Esophagus squamous epithelium (tissue), 4 donors: ENCODE measurements at regions not wholly inside any gene's neighbourhood (a gene's known extent, or its start where the extent isn't known, plus 50 kb on each side); places are given as distances from the start of the nearest gene placed in this dataset.

Experiments
- POLR2A ChIP-seq, 4 donors: fragments of 450-650 bp; IDR thresholded peaks; one replicate each; pipeline ENCODE4 v1.6.1; 2017; ENCODE audit warnings: antibody characterized with exemption in 4 of 4, mild to moderate bottlenecking in 4 of 4, moderate library complexity in 3 of 4
- TF ChIP-seq, protein P1 (sequence below), 6 experiments: fragments of 450-650 bp in 4 of 6; fragments of 200-600 bp in 2 of 6; sonication (generic) in 2 of 6; IDR thresholded peaks; one replicate each; pipeline ENCODE4 v1.5.1; 2016 to 2019; ENCODE audit warnings: antibody characterized with exemption in 6 of 6, mild to moderate bottlenecking in 4 of 6, moderate library complexity in 4 of 6

DNA sequence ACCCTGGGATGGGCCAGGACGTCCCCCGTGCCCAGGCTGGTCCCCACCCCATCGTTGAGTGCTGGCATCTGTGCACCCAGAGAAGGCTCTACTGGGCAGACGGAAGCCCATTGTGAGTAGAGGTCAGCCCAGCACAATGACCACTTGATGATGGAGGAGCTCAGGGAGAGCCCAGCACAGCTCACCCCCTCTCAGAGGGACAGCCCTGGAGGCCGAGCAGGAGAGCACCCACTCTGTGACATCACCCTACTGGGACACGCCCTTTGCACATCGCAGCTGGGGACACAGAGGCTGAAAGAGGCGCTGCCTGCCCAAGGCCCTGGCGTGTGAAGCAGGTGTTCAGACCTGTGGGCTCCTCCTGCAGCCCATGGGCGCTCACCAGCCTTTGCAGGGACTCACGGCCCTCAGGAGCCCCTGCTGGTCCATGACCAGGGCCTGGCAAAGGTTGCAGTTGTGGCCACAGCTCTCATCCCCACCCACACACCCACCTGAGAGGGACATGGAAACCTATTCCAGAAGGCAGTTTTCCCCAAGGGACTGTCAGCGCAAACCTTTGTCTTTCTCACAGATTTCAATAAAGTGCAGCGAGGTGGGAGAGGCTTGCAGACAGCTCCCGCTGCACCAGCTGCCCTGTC lies 67.2 kb upstream of the PPP2R2D start:
- TF ChIP-seq, protein P1, sequence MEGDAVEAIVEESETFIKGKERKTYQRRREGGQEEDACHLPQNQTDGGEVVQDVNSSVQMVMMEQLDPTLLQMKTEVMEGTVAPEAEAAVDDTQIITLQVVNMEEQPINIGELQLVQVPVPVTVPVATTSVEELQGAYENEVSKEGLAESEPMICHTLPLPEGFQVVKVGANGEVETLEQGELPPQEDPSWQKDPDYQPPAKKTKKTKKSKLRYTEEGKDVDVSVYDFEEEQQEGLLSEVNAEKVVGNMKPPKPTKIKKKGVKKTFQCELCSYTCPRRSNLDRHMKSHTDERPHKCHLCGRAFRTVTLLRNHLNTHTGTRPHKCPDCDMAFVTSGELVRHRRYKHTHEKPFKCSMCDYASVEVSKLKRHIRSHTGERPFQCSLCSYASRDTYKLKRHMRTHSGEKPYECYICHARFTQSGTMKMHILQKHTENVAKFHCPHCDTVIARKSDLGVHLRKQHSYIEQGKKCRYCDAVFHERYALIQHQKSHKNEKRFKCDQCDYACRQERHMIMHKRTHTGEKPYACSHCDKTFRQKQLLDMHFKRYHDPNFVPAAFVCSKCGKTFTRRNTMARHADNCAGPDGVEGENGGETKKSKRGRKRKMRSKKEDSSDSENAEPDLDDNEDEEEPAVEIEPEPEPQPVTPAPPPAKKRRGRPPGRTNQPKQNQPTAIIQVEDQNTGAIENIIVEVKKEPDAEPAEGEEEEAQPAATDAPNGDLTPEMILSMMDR (IDR thresholded peaks at IDR 0.05): no peak
- TF ChIP-seq POLR2A (IDR thresholded peaks at IDR 0.05): no peak
